ENCODE measurements at regions not wholly inside any gene's neighbourhood (a gene's known extent, or its start where the extent isn't known, plus 50 kb on each side); places are given as distances from the start of the nearest gene placed in this dataset.

DNA sequence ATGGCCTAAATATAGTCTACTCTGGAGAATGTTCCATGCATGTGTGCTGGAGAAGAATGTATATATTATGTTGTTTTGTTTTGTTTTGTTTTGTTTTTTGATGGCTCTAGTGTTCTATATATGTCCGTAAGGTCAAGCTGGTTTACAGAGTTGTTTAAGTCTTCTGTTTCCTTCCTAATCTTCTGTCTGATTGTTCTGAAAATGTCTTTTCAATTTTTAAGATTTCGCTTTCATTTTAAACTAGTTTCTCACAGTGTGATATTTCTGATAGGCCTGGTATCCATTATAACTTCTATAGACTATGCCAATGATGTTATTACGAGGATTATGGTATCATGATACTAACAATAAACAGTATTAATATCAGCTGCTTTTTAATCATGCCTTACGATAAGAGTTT, 1126.3 kb upstream of the SORCS1 start:
- TF ChIP-seq, protein P1, sequence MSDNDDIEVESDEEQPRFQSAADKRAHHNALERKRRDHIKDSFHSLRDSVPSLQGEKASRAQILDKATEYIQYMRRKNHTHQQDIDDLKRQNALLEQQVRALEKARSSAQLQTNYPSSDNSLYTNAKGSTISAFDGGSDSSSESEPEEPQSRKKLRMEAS (IDR thresholded peaks at IDR 0.05), result no peak
- TF ChIP-seq, protein P2, sequence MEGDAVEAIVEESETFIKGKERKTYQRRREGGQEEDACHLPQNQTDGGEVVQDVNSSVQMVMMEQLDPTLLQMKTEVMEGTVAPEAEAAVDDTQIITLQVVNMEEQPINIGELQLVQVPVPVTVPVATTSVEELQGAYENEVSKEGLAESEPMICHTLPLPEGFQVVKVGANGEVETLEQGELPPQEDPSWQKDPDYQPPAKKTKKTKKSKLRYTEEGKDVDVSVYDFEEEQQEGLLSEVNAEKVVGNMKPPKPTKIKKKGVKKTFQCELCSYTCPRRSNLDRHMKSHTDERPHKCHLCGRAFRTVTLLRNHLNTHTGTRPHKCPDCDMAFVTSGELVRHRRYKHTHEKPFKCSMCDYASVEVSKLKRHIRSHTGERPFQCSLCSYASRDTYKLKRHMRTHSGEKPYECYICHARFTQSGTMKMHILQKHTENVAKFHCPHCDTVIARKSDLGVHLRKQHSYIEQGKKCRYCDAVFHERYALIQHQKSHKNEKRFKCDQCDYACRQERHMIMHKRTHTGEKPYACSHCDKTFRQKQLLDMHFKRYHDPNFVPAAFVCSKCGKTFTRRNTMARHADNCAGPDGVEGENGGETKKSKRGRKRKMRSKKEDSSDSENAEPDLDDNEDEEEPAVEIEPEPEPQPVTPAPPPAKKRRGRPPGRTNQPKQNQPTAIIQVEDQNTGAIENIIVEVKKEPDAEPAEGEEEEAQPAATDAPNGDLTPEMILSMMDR (IDR thresholded peaks at IDR 0.05; ENCODE audit: low read depth, low read length, missing input control), result no peak
- TF ChIP-seq SP1 (IDR thresholded peaks at IDR 0.05) (no peak), REST (IDR thresholded peaks at IDR 0.05) (no peak), EGR1 (IDR thresholded peaks at IDR 0.05; ENCODE audit: low read depth in 2 of 2) (no peak), NR2F2 (IDR thresholded peaks at IDR 0.05) (no peak), ATF3 (IDR thresholded peaks at IDR 0.05) (no peak)

Measured in liver (tissue), 3 donors.